DND-41 (cell line): ENCODE measurements at regions not wholly inside any gene's neighbourhood (a gene's known extent, or its start where the extent isn't known, plus 50 kb on each side); places are given as distances from the start of the nearest gene placed in this dataset.

Experiments
- CTCF ChIP-seq: IDR thresholded peaks from 2 replicates; pipeline ENCODE4 v1.5.1; 2012; ENCODE audit warnings: borderline replicate concordance, low read length, moderate library complexity, mild to moderate bottlenecking; ENCODE audit not compliant: poor library complexity, severe bottlenecking; ENCODE audit errors: extremely low read depth
- EZH2 ChIP-seq: IDR thresholded peaks from 3 replicates; pipeline ENCODE4 v1.6.1; 2012; ENCODE audit warnings: borderline replicate concordance, low read depth, mild to moderate bottlenecking, moderate library complexity, low read length, inconsistent platforms; ENCODE audit not compliant: severe bottlenecking

GRCh38 chr5:165877475-165877874 is 2372.1 kb downstream of the MAT2B start:
- TF ChIP-seq CTCF (no peak), EZH2 (no peak)
